H1 (cell line): ENCODE measurements at regions not wholly inside any gene's neighbourhood (a gene's known extent, or its start where the extent isn't known, plus 50 kb on each side); places are given as distances from the start of the nearest gene placed in this dataset.

ENCODE experiments used
- JUN ChIP-seq: IDR thresholded peaks from 2 replicates; pipeline ENCODE4 v1.6.1; 2011; ENCODE audit warnings: low read depth, mild to moderate bottlenecking, improper control_type of control experiment, low read length
- MAX ChIP-seq: IDR thresholded peaks from 2 replicates; pipeline ENCODE4 v1.6.1; 2012; ENCODE audit warnings: inconsistent platforms
- RBBP5 ChIP-seq: IDR thresholded peaks from 2 replicates; pipeline ENCODE4 v1.7.1; 2012; ENCODE audit warnings: low read depth, mild to moderate bottlenecking, inconsistent platforms, low read length, moderate library complexity, borderline replicate concordance
- SP4 ChIP-seq: IDR thresholded peaks from 2 replicates; pipeline ENCODE4 v1.6.1; 2012; ENCODE audit warnings: low read length, inconsistent platforms

GRCh38 chr18:42537291-42537690 is 578.2 kb downstream of the RIT2 start (continued):
- no peak for TF ChIP-seq MAX
- no peak for TF ChIP-seq SP4
- TF ChIP-seq JUN, result no peak
- TF ChIP-seq RBBP5, result no peak
